BE2C (cell line): ENCODE measurements at regions not wholly inside any gene's neighbourhood (a gene's known extent, or its start where the extent isn't known, plus 50 kb on each side); places are given as distances from the start of the nearest gene placed in this dataset.
A peak's percentile ranks its signal among the peaks of the same experiment; 100 is the strongest.

Experiments
- DNase-seq: peaks from one replicate; pipeline ENCODE4 v3.0.0-alpha.2; 2020
- H3K27me3 ChIP-seq: fragments of 250-450 bp; sonication (Bioruptor Pico); 2 replicates; pipeline ENCODE4 v1.5.1; 2020; ENCODE audit warnings: mild to moderate bottlenecking
- H3K36me3 ChIP-seq: fragments of 250-450 bp; sonication (Bioruptor Pico); 2 replicates; pipeline ENCODE4 v1.5.1; 2020; ENCODE audit warnings: mild to moderate bottlenecking
- H3K4me1 ChIP-seq: fragments of 250-450 bp; sonication (Bioruptor Pico); 2 replicates; pipeline ENCODE4 v1.5.1; 2020
- H3K4me3 ChIP-seq: 2 replicates; pipeline ENCODE4 v1.5.1; 2011; ENCODE audit warnings: low read depth, low read length
- H3K9me3 ChIP-seq: fragments of 250-450 bp; sonication (Bioruptor Pico); 2 replicates; pipeline ENCODE4 v1.5.1; 2020
- TF ChIP-seq, protein P1 (sequence below): IDR thresholded peaks from 2 replicates; pipeline ENCODE4 v1.5.1; 2012; ENCODE audit warnings: mild to moderate bottlenecking, low read depth, low read length

DNA sequence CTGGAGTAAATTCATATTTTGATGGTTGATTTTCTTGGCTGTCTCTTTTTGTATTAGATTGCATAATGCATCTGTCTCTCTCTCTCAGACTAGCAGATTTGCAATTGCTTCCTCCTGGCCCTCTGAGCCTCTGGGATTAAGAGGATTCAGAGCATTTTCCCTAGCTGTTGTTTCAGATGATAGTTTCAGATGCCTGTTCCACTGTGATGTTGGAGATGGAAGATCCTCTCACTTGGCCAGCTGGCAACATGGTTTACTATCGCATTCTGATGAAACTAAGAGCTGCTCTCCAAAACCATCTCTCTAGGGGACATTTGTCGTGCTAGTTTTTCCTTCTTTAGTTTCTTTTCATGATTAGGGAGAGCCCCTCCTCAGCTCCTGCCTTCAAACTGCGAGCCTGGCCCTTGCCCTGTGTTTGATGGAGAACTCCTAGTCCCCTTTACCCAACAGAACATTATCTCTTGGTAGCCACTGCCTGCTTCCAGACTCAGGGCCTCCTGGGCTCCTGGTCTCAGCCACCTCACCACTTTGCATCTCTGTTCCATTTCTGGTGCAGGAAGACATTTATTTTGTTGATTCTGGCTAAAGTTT is 244.6 kb downstream of the B3GLCT start:
- TF ChIP-seq, protein P1, sequence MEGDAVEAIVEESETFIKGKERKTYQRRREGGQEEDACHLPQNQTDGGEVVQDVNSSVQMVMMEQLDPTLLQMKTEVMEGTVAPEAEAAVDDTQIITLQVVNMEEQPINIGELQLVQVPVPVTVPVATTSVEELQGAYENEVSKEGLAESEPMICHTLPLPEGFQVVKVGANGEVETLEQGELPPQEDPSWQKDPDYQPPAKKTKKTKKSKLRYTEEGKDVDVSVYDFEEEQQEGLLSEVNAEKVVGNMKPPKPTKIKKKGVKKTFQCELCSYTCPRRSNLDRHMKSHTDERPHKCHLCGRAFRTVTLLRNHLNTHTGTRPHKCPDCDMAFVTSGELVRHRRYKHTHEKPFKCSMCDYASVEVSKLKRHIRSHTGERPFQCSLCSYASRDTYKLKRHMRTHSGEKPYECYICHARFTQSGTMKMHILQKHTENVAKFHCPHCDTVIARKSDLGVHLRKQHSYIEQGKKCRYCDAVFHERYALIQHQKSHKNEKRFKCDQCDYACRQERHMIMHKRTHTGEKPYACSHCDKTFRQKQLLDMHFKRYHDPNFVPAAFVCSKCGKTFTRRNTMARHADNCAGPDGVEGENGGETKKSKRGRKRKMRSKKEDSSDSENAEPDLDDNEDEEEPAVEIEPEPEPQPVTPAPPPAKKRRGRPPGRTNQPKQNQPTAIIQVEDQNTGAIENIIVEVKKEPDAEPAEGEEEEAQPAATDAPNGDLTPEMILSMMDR, result no peak
- Histone ChIP-seq H3K4me1 (no peaks in the 10 kb centered on the region), H3K9me3 (no peaks in the 10 kb centered on the region), H3K4me3 (no peak overlapping the region), H3K36me3 (no peaks in the 10 kb centered on the region), H3K27me3 (no peaks in the 10 kb centered on the region)
- DNase-seq, result no peak

DNA sequence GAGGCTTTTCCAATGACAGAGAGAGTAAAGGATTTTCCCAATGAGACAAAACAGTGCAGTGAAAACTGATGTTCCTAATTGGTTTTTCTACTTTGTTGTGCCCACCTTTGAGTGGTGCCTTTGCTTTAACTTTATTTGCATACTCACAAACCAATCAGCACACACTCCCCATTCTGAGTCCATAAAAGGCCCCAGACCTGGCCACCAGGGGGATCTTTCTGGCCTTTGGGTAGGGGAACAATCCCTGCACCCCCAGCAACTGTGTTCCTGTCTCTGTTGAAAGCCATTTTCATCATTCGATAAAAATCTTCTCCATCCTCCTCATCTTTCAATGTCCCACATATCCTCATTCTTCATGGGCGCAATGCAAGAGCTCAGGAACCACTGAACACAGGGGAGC is 252.8 kb downstream of the B3GLCT start:
- no peaks in the 10 kb centered on the region for H3K27me3 ChIP-seq
- TF ChIP-seq, protein P1, result peak; percentile 32
- no peak for DNase-seq

GRCh38 chr13:31455581-31455980 is 255.8 kb downstream of the B3GLCT start:
- no peaks in the 10 kb centered on the region for H3K4me1 ChIP-seq
- H3K4me3 ChIP-seq, result no peak overlapping the region
- no peaks in the 10 kb centered on the region for H3K27me3 ChIP-seq
- no peaks in the 10 kb centered on the region for H3K9me3 ChIP-seq
- no peak for DNase-seq
- no peaks in the 10 kb centered on the region for H3K36me3 ChIP-seq
- TF ChIP-seq, protein P1, result no peak

More for the DNA sequence above, 252.8 kb downstream of the B3GLCT start:
- Histone ChIP-seq H3K4me1 (no peaks in the 10 kb centered on the region), H3K4me3 (no peak overlapping the region), H3K9me3 (no peaks in the 10 kb centered on the region), H3K36me3 (no peaks in the 10 kb centered on the region)

DNA sequence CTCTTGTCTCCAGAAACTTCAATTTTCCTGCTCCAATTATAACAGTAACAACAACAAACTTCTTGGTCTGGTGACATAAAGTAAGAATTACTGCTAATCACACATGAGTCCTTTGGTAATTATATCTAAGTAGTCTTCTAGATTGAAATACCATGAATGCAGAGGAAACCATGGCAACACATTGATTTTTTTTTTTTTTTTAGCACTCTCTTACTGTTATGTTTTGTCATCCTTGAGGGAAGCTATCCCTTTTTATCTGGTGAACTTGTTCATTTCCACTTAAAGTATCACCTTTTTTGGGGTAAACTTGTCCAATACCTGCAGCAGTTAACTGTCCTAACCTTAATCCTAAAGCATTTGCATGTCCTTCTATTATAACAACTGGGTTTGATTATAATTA is 256.3 kb downstream of the B3GLCT start:
- Histone ChIP-seq H3K27me3 (no peaks in the 10 kb centered on the region), H3K9me3 (no peaks in the 10 kb centered on the region), H3K4me1 (no peaks in the 10 kb centered on the region), H3K36me3 (no peaks in the 10 kb centered on the region), H3K4me3 (no peak overlapping the region)
- TF ChIP-seq, protein P1, result no peak
- DNase-seq, result no peak

- no peaks in the 10 kb centered on the region for H3K9me3 ChIP-seq
- DNase-seq, result no peak
- no peak overlapping the region for H3K4me3 ChIP-seq
- H3K27me3 ChIP-seq, result no peaks in the 10 kb centered on the region
- H3K4me1 ChIP-seq, result no peaks in the 10 kb centered on the region
- TF ChIP-seq, protein P1, result no peak
- no peaks in the 10 kb centered on the region for H3K36me3 ChIP-seq
These were observed 260.3 kb downstream of the B3GLCT start for GRCh38 chr13:31460061-31460460.

- no peaks in the 10 kb centered on the region for H3K9me3 ChIP-seq
- TF ChIP-seq, protein P1, result no peak
- no peak overlapping the region for H3K4me3 ChIP-seq
- no peaks in the 10 kb centered on the region for H3K36me3 ChIP-seq
- no peak for DNase-seq
- H3K4me1 ChIP-seq, result no peaks in the 10 kb centered on the region
- H3K27me3 ChIP-seq, result no peaks in the 10 kb centered on the region
These were observed 262.1 kb downstream of the B3GLCT start for GRCh38 chr13:31461923-31462322.
